ENCODE measurements at regions not wholly inside any gene's neighbourhood (a gene's known extent, or its start where the extent isn't known, plus 50 kb on each side); places are given as distances from the start of the nearest gene placed in this dataset.

GRCh38 chr3:105988540-105989212 lies 119.9 kb upstream of the CBLB start:
- no peak for TF ChIP-seq CTCF (conservative IDR thresholded peaks at IDR 0.05; ENCODE audit: low read length)
- TF ChIP-seq EZH2phosphoT487 (IDR thresholded peaks at IDR 0.05; ENCODE audit: borderline replicate concordance) = no peak
